ENCODE measurements at regions not wholly inside any gene's neighbourhood (a gene's known extent, or its start where the extent isn't known, plus 50 kb on each side); places are given as distances from the start of the nearest gene placed in this dataset.

- no peak for TF ChIP-seq SIN3A (IDR thresholded peaks at IDR 0.05; ENCODE audit: borderline replicate concordance, insufficient read depth, low read depth, low read length)
- TF ChIP-seq CTCF (IDR thresholded peaks at IDR 0.05): no peak
- no peak for TF ChIP-seq REST (IDR thresholded peaks at IDR 0.05; ENCODE audit: insufficient read depth in 1 of 2, low read depth in 2 of 2, low read length in 1 of 2)
- no peak for TF ChIP-seq POLR2AphosphoS5 (IDR thresholded peaks at IDR 0.05; ENCODE audit: low read depth, low read length)
- no peak for TF ChIP-seq TCF7L2 (IDR thresholded peaks at IDR 0.05; ENCODE audit: low read depth, low read length)
- in situ Hi-C loops (cut with HindIII; ENCODE audit: low pct_unique_long_range_greater_than_20kb, low sequenced_read_pairs): no loop called here
- ChIA-PET CTCF (no interaction called here), POLR2A (no interaction called here)
- ATAC-seq (no peak), DNase-seq (ENCODE audit: low read depth, low spot score) (no peak)
- no TSS peak for BruUV-seq (replicated peaks)
- Histone ChIP-seq H3K27me3 (ENCODE audit: control insufficient read depth, insufficient read depth, low read length) (no peaks in the 10 kb centered on the region; the same call in 1 of the 2 replicates), H3K4me3 (ENCODE audit: low read depth in 2 of 2, low read length in 2 of 2) (no peak overlapping the region), H3K4me1 (ENCODE audit: control insufficient read depth, insufficient read depth, low read length) (no peaks in the 10 kb centered on the region), H3K36me3 (ENCODE audit: control insufficient read depth, insufficient read depth, low read length) (no peaks in the 10 kb centered on the region), H3K9me3 (ENCODE audit: control insufficient read depth, insufficient read depth, low read depth, low read length) (no peaks in the 10 kb centered on the region), H3K27ac (ENCODE audit: low read length) (no peak overlapping the region)
- intact Hi-C loops (cut with micrococcal nuclease; ENCODE audit: unreplicated experiment): no loop called here
These were observed 82.1 kb upstream of the SOX3 start for GRCh38 chrX:140586951-140587350.

GRCh38 chrX:140580478-140580877 is 75.6 kb upstream of the SOX3 start:
- no TSS peak for BruUV-seq (replicated peaks)
- in situ Hi-C loops (cut with HindIII; ENCODE audit: low pct_unique_long_range_greater_than_20kb, low sequenced_read_pairs) (no loop called here), intact Hi-C loops (cut with micrococcal nuclease; ENCODE audit: unreplicated experiment) (no loop called here)
- H3K27me3 ChIP-seq (ENCODE audit: control insufficient read depth, insufficient read depth, low read length): no peaks in the 10 kb centered on the region
- no peak for ATAC-seq
- TF ChIP-seq REST (IDR thresholded peaks at IDR 0.05; ENCODE audit: insufficient read depth in 1 of 2, low read depth in 2 of 2, low read length in 1 of 2) (no peak), TCF7L2 (IDR thresholded peaks at IDR 0.05; ENCODE audit: low read depth, low read length) (no peak), CTCF (IDR thresholded peaks at IDR 0.05) (no peak), POLR2AphosphoS5 (IDR thresholded peaks at IDR 0.05; ENCODE audit: low read depth, low read length) (no peak), SIN3A (IDR thresholded peaks at IDR 0.05; ENCODE audit: borderline replicate concordance, insufficient read depth, low read depth, low read length) (no peak)
- H3K4me1 ChIP-seq (ENCODE audit: control insufficient read depth, insufficient read depth, low read length): no peaks in the 10 kb centered on the region; the same call in 1 of the 2 replicates
- no peak overlapping the region for H3K27ac ChIP-seq (ENCODE audit: low read length)
- DNase-seq (ENCODE audit: low read depth, low spot score): no peak
- ChIA-PET CTCF (no interaction called here), POLR2A (no interaction called here)
- no peaks in the 10 kb centered on the region for H3K36me3 ChIP-seq (ENCODE audit: control insufficient read depth, insufficient read depth, low read length)
- no peak overlapping the region for H3K4me3 ChIP-seq (ENCODE audit: low read depth in 2 of 2, low read length in 2 of 2)
- H3K9me3 ChIP-seq (ENCODE audit: control insufficient read depth, insufficient read depth, low read depth, low read length): no peaks in the 10 kb centered on the region
